Nucleus accumbens (tissue), 56 donors: ENCODE measurements at regions not wholly inside any gene's neighbourhood (a gene's known extent, or its start where the extent isn't known, plus 50 kb on each side); places are given as distances from the start of the nearest gene placed in this dataset.

Source experiments
- DNase-seq, 56 donors: peaks; one replicate each; lab custom pipeline; 2025; lab: John Stamatoyannopoulos, UW

DNA sequence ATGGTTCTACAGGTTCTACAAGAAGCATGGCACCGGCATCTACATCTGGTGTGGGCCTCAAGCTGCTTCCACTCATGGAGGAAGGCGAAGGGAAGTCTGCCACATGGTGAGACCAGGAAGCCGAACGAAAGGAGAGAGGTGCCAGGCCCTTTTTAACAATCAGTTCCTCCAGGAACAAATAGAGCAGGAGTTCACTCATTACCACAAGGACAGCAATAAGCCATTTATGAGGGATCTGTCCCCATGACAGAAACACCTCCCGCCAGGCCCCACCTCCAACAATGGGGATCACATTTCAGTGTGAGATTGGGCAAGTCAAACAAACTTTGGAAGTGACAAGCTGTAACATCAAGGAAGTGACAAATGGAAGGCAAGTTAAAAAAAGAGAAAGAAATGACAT is 95.5 kb upstream of the PTPN3 start:
- no peak for DNase-seq

DNA sequence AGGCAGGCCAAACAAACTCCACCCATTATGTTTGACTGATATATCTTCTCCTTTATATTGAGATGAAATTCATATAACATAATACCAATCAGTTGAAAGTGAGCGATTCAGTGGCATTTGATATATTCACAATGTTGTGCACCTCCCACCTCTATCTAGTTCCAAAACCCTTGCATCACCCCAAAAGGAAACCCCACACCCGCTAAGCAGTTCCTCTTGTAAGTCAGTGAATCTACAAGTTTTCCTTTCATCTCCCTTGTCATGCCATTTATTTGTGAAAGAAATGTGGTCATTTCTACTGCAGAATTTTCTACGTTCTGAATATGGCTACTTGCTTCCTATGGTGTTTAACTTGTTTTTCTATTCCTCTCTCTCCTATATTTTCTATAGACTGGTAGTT is 99.4 kb upstream of the PTPN3 start:
- no peak for DNase-seq

- DNase-seq = no peak
These were observed 101.0 kb upstream of the PTPN3 start for GRCh38 chr9:109599131-109599530.

DNA sequence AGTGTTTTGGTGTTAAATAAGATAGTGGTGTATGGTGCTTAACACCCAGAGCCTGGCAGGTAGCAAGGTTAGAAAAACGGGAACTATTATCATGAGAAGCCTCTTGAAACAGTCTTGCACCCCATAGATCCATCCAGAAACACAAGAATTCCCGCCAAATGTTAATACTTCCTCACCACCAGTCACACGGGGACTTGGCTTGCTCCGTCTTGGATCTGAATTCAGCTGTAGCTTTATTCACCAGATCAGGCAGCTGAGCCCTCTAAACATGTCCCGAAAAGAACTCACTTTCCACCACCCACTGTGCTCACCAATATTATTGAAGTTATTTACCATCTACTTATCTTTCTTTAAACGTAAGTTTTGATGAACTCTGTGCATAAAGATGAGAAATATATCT is 101.6 kb upstream of the PTPN3 start:
- no peak for DNase-seq

DNA sequence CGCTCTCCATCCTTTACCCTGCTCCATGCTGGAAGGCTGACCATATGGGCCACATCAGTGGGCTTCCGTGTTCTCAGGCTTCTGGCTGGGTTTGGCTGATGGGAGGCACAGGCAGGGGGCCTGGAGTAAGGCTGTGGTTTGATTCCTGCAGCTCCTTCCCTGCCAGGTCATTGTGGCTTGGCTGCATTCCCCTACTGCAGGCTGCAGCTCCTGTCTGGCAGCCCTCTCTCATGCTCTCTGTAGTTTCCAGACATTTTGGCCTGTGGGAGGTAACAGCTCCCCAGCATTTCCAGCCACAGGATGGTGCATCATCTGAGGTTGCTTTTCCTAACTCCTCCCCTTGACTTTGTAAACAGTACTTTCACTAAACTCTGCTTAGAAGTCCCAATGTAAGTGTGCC is 102.0 kb upstream of the PTPN3 start:
- DNase-seq = no peak

DNA sequence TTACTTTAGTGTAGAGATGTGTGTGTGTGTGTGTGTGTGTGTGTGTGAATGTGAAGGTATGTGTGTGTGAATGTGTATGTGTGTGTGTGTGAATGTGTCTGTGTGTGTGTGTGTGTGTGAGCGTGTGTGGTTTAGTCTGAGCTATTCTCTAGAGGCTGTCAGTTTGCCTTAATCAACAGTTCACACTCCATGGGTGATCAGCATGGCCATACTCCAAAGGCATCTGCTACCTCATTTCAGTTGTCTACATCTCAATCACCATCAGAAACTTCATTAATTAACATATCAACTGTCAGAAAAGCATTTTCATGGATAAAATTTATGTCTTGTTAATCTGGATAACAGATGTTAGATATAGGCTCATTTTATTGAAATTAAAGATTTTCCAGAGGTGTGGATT is 103.1 kb upstream of the PTPN3 start:
- DNase-seq = no peak

DNA sequence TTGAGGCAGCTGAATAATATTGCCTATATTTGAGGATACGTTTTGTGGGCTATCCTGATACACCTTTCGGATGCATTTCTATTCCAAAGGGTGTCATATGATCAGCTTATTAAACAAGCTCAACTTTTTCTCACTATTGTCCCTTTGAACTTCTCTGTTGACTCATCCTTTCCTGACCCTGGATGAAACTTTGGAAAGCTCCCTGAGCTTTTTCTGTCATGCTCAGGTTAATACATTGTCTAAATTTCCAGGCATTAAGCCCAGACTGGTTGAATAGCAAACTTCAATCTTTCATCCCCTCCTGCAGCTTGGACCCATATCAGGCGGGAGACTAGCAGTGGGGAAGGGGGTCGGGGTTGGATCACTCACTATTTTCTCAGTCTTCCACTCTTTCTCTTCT is 104.9 kb upstream of the PTPN3 start:
- no peak for DNase-seq

DNA sequence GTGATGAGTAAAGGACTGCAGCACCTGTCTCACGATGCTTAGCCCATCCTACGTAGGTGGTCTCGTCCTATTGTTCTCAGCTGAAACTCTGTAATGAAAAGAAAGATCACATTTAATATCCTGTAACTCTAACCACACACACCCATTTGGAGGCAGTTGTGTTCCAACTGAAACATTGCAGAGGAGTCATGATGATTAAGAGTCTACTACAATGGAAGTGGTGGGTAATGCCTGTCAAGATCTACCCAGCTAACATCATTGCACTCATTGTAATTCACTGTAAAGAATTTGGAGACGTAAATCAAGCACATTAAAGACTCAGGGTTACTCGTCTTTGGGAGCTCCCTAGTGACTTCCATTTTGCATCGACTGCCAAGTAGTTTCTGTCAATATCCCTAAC is 106.0 kb upstream of the PTPN3 start:
- peak in 11 of 56 donors; percentile 4 to 52 (median 12) for DNase-seq

- DNase-seq = peak in 1 of 56 donors; percentile 3
These were observed 106.7 kb upstream of the PTPN3 start for GRCh38 chr9:109604781-109605180.

DNA sequence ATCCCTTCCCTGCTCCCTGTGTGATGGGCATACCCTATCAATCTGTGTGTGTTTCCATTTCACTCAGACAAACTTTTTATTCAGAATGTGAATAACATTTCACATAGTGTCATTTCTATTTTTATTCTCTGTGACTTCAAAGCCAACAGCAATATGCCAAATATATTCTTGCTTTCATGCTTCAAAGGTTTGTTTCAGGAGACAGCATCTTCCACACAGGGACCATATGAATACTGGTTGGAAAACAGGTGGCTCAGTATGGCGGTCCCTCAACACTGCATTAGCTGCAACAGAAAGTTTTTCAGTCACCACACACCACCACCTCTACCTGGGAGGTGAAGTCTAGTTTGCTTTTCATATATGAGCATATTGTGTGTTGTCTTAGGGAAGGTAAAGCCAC is 111.0 kb upstream of the PTPN3 start:
- no peak for DNase-seq

- DNase-seq = no peak
These were observed 118.5 kb upstream of the PTPN3 start for GRCh38 chr9:109616571-109617120.

GRCh38 chr9:109619310-109619709 is 121.2 kb upstream of the PTPN3 start:
- no peak for DNase-seq

DNA sequence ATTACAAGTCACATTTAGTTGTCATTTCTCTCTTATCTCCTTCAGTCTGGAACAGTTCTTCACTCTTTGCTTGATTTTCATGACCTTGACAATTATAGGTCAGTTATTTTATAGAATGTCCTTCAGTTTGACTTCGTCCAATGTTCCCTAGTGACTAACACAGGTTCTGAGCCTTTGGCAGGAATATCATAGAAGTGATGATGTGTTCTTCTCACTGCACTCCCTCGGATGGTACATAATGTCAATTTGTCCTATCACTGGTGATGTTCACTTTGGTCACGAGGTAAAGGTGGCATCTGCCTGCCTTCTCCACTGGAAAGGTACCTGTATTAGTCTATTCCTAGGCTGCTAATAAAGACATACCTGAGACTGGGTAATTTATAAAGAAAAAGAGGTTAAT is 126.0 kb upstream of the PTPN3 start:
- no peak for DNase-seq

- DNase-seq = no peak
These were observed 126.8 kb upstream of the PTPN3 start for GRCh38 chr9:109624896-109625295.

GRCh38 chr9:109627042-109627441 is 128.9 kb upstream of the PTPN3 start:
- peak in 25 of 56 donors; percentile 2 to 60 (median 14) for DNase-seq

GRCh38 chr9:109629615-109630014 is 131.5 kb upstream of the PTPN3 start:
- no peak for DNase-seq

DNA sequence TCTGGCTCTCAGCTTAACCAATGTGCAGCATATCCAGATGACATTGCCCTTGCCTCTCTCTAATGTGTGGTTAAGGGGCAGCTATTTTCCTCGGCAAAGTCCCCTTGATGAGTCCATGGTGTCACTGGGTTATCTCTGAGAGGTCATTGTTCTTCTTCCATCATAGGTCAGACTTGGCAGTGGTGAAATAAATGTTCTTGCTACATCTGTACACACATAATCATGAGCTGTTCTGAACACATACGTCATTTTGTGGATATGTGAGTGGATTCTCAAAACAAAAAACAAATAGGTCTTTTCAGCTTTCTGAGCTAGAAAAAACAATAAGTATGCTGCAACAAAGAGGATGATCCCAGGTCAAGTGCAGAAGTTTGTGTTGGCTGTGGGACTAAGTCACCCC is 134.7 kb upstream of the PTPN3 start:
- DNase-seq = peak in 30 of 56 donors; percentile 4 to 70 (median 34)

- DNase-seq = peak in 50 of 56 donors; percentile 30 to 91 (median 67)
These were observed 140.1 kb upstream of the PALM2AKAP2 start for GRCh38 chr9:109639674-109640579.

- DNase-seq = peak in 49 of 56 donors; percentile 19 to 89 (median 67)
These were observed 139.2 kb upstream of the PALM2AKAP2 start for GRCh38 chr9:109640580-109641371.

DNA sequence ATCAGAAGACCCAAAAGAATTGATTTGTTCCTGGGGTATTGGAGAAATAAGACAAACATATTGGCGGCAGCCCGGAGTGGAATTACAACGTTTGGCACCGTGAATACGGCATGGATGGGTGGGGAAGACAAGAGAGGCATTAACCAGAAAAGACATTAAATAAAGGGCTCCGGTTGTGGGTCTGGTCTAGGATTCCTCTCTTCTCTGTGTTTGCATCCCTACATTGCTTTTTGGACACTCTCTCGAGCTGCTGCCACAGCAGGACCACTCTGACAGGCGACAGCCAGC is 138.7 kb upstream of the PALM2AKAP2 start:
- DNase-seq = peak in 10 of 56 donors; percentile 12 to 59 (median 50)

GRCh38 chr9:109652112-109652511 is 127.9 kb upstream of the PALM2AKAP2 start:
- no peak for DNase-seq
